ENCODE measurements at regions not wholly inside any gene's neighbourhood (a gene's known extent, or its start where the extent isn't known, plus 50 kb on each side); places are given as distances from the start of the nearest gene placed in this dataset.
"Not testable (repeated sequence)": the region's sequence is repeated elsewhere in the genome, so short reads cannot be mapped to it uniquely, and the experiment has no call there.

DNA sequence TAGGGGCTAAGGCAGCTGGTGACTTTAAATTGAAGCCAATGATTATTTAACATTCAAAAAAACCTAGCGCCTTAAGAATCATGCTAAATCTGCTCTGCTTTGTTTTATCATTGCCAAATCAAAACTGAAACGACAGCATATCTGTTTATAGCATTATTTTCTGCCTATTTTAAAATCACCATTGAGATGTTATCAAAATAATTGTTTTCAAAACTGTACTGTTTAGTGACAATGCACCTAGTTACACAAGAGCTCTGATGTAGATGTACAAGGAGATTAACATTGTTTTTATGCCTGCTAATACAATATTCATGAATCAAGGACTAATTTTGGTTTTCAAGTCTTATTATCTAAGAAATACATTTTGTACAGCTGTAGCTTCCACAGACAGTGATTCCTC is 1521.3 kb downstream of the AMY1C start:
- no peak for DNase-seq (ENCODE audit: low read depth in 4 of 4, low spot score in 3 of 4)

GRCh38 chr1:105272376-105272775 is 1522.7 kb downstream of the AMY1C start:
- DNase-seq (ENCODE audit: low read depth in 4 of 4, low spot score in 3 of 4): not testable (repeated sequence)

- no peak for DNase-seq (ENCODE audit: low read depth in 4 of 4, low spot score in 3 of 4)
These were observed 1545.1 kb downstream of the AMY1C start for GRCh38 chr1:105294838-105295237.

DNA sequence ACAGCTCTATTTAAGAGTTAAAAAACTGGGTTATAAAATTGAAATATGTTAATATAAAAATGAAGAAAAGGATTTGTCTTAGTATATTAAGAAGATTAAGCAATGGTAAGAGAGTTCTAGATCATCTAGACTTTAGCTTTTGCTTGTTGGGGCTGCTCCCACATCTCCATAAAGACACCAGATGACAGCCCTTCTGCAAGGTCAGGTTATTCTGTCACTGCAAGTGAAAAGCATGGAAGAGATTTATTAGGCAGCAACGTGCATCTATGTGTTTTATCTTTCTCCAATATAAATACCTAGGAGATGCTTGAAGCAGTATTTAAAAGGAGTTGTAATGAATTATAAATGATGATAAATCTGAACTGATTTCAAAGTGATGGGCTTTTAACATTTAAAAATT is 1560.4 kb downstream of the AMY1C start:
- no peak for DNase-seq (ENCODE audit: low read depth in 4 of 4, low spot score in 3 of 4)

- DNase-seq (ENCODE audit: low read depth in 4 of 4, low spot score in 3 of 4): no peak
These were observed 1568.3 kb downstream of the AMY1C start for GRCh38 chr1:105317976-105318375.

DNA sequence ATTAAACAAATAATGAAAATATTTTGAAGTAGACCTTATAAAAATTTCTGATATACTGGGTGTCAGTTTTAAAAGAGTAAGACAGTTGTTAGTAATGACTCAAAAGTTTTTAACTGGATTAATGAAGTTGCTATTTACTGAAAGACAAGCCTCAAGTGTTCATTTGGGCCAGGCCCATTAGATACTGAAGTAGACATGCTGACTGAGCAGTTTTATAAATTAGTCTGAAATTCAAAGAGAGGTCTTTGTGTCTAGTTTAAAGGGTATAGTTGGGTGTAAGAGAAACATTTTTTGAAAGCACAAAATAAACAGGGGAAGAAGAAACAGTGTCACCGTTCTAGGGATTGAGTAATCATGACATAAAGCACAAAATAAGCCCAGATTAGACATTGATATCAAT is 1577.2 kb downstream of the AMY1C start:
- no peak for DNase-seq (ENCODE audit: low read depth in 4 of 4, low spot score in 3 of 4)

- no peak for DNase-seq (ENCODE audit: low read depth in 4 of 4, low spot score in 3 of 4)
These were observed 1587.7 kb downstream of the AMY1C start for GRCh38 chr1:105337420-105337819.

- no peak for DNase-seq (ENCODE audit: low read depth in 4 of 4, low spot score in 3 of 4)
These were observed 1593.6 kb downstream of the AMY1C start for GRCh38 chr1:105343317-105343716.

- DNase-seq (ENCODE audit: low read depth in 4 of 4, low spot score in 3 of 4): no peak
These were observed 1609.8 kb downstream of the AMY1C start for GRCh38 chr1:105359457-105359856.

DNA sequence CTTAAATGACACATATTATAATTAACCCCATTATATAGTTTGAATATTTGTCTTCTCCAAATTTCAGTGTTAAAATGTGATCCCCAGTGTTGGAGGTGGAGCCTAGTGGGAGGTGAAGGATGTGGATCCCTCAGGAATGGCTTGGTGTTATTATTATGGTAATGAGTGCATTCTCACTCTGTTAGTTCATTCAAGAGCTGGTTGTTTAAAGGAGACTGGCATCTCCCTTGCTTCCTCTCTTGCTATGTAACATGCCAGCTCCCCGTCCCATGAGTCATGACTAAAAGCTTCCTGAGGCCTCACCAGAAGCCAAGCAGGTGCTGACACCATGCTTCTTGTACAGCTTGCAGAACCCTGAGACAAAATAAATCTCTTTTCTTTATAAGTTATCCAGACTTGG is 1612.7 kb downstream of the AMY1C start:
- DNase-seq (ENCODE audit: low read depth in 4 of 4, low spot score in 3 of 4): no peak

GRCh38 chr1:105368446-105368845 is 1618.7 kb downstream of the AMY1C start:
- DNase-seq (ENCODE audit: low read depth in 4 of 4, low spot score in 3 of 4): no peak

DNA sequence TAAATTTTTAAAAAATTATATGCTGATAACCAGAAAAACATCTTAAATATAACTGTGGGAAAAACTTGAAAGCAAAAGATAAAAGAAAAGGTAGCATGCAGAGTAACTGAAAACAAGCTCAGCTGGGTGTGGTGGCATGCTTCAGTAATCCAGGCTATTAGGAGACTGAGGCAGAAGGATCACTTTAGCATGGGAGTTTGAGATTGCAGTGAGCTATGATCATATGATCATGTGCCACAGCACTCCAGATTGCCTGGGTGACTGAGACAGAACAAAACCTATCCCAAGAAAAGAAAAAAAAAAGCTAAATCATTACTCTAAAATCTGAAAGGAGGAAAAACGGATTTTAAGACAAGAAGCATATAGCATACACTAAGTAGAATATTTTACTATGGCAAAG is 1624.0 kb downstream of the AMY1C start:
- DNase-seq (ENCODE audit: low read depth in 4 of 4, low spot score in 3 of 4): no peak

DNA sequence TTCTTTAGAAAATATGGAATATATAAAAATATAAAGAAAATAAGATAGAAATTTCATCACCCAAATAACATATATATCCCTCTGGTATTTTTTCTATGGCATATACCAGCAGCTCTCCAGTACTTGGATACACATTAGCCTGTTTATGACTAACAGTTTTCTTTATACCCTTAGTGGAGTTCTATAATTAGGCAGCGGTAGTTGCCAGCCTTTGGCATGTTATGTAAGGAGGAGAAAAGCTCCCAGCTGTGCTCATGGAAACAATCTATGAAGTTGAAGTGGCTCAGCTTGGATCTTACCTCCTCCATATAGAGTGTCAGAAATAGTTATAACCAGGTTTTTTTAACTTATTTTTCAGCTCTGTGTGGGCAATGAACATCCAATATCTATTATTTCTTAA is 1636.8 kb downstream of the AMY1C start:
- DNase-seq (ENCODE audit: low read depth in 4 of 4, low spot score in 3 of 4): no peak

DNA sequence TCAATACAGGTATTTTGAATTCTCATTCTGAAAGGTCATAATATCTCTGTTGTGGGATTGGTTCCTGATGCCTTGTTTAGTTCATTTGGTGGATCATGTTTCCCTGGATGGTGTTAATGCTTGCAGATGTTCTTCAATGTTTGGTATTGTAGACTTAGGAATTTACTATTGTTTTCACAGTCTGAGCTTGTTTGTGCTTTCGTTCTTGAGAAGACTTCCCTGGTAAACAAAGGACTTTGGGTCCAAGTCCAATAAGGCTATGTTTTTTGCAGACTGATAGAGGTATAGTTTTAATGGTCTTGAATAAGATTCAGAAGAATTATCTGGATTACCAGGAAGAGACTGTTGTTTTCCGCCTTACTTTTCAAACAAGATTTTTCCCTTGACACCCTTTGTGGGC is 1646.3 kb downstream of the AMY1C start:
- no peak for DNase-seq (ENCODE audit: low read depth in 4 of 4, low spot score in 3 of 4)

DNA sequence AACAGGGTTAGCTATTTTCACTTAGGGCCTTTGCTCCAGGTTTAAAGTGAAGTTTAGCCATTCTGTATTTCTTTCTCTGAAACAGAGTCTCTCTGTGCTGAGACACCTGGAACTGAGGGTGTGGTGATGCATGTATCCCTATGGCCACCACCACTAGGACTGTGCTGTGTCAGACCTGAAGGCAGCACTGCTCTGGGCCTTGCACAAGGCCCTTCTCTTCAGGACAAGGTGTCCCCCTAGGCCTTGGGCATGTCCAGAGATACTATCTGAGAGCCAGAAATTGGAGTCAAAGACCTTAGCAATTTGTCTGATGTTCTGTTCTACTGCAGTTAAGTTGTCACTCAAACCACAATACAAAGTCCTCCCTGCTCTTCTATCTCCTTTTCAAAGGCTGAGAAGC is 1649.2 kb downstream of the AMY1C start:
- DNase-seq (ENCODE audit: low read depth in 4 of 4, low spot score in 3 of 4): no peak

DNA sequence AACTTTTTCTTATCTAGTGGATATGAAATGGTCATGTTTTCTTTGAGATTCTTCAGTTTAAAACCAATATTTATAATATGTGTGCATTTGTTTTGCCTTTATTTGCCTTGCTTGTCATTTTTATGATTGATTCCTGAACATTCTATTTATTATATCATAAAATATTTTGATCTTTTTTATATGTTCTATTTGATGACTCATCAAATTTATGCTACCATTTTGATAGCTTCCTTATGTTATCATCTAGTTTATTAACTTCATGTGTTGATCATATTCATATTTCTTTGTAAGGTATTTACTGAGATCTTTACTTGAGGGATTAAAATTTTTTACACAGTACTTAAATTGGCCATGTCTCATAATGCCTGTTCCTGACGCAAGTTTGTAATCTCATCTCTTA is 1650.0 kb downstream of the AMY1C start:
- DNase-seq (ENCODE audit: low read depth in 4 of 4, low spot score in 3 of 4): no peak

DNA sequence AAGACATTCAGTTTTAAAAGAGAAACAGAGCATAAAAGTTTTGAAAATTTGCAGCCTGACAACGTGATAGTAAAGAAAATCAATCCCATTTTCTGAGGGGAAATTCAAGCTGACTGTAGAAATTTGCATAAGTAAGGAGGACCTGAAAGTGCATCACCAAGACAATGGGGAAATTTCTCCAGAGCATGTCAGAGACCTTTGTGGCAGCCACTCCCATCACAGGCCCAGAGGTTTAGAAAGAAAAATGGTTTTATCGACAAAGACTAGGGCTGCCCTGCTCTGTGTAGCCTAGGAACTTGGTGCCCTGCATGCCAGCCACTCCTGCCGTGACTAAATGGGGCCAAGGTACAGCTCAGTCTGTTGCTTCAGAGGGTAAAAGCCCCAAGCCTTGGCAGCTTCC is 1640.2 kb upstream of the PRMT6 start:
- no peak for DNase-seq (ENCODE audit: low read depth in 4 of 4, low spot score in 3 of 4)

DNA sequence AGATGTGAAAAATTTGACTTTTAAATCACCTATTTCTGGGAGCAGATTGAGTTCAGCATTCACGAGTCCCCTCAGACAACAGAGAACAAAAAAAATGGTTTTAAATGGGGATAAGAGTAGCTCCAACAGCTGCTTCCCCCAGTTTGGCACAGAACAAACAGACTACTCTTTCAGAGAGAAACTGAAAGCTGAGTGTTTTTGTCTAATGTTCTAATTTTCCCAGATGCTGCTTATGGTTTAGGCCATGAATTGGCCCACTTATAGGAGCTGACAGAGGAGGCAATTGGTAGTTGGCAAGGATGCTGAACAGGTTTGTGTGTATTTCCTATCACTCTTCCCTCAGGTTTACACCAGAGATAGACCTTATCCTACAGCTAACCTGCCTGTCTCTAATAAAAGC is 1637.4 kb upstream of the PRMT6 start:
- DNase-seq (ENCODE audit: low read depth in 4 of 4, low spot score in 3 of 4): no peak

GRCh38 chr1:105427543-105427942 is 1628.9 kb upstream of the PRMT6 start:
- no peak for DNase-seq (ENCODE audit: low read depth in 4 of 4, low spot score in 3 of 4)

DNA sequence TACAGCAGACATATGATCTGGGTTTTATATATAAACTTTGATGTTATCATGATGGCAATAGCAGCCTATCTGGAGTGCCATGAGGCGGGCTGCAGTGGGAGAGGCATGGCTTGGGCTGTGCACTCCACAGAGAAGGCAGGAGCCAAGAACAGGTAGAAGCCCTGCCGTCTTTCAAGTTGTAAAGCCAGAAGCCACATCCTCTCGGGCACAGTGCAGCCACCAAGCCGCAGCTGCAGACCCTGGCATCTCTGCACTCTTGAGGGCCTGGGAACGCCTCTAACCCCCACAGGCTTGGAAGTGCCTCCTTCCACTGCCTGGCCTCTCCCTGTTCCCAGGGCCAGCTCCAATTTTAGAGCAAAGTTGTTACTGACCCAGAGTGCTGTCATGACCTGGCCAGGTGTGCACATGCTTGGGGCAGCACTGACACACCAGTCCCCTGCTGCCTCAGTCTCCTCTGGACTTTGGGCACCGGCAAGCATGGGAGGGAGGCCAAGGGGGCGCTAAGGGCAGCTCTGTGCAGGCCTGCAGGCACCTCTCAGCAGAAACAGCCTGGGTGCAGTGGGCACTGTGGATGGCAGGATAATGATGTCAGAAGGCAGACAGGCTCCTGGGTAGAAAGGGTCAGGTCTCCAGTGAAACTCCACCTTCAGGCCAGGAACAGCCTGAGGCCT is 1619.8 kb upstream of the PRMT6 start:
- no peak for DNase-seq (ENCODE audit: low read depth in 4 of 4, low spot score in 3 of 4)

- no peak for DNase-seq (ENCODE audit: low read depth in 4 of 4, low spot score in 3 of 4)
These were observed 1618.6 kb upstream of the PRMT6 start for GRCh38 chr1:105437847-105438246.

GRCh38 chr1:105442901-105443300 is 1613.6 kb upstream of the PRMT6 start:
- no peak for DNase-seq (ENCODE audit: low read depth in 4 of 4, low spot score in 3 of 4)

GRCh38 chr1:105459759-105460158 is 1596.7 kb upstream of the PRMT6 start:
- DNase-seq (ENCODE audit: low read depth in 4 of 4, low spot score in 3 of 4): no peak

Measured in left renal pelvis (tissue), 4 donors.